ENCODE measurements at regions not wholly inside any gene's neighbourhood (a gene's known extent, or its start where the extent isn't known, plus 50 kb on each side); places are given as distances from the start of the nearest gene placed in this dataset.
"Not testable (repeated sequence)": the region's sequence is repeated elsewhere in the genome, so short reads cannot be mapped to it uniquely, and the experiment has no call there.

- Histone ChIP-seq H3K9me3 (no peaks in the 10 kb centered on the region), H3K27me3 (no peaks in the 10 kb centered on the region), H3K27ac (no peak overlapping the region), H3K4me3 (no peak overlapping the region), H3K36me3 (ENCODE audit: low read depth, missing control alignments) (no peaks in the 10 kb centered on the region), H3K4me1 (no peaks in the 10 kb centered on the region)
- TF ChIP-seq CTCF (IDR thresholded peaks at IDR 0.05) (no peak), POLR2A (IDR thresholded peaks at IDR 0.05) (no peak)
- intact Hi-C loops (cut with DNase I; ENCODE audit: low total_unique reads), result no loop called here
- WGBS, 2 donors, result 68 to 78% methylated on average over 4 of the region's 4 CpGs
- no peak for DNase-seq
These were observed 312.9 kb downstream of the PDCD6IP start for GRCh38 chr3:34111361-34111760.

- DNase-seq; intact Hi-C loops (cut with DNase I; ENCODE audit: low total_unique reads): not testable (repeated sequence)
- 70 to 80% methylated on average over 15 of the region's 15 CpGs for WGBS, 2 donors
These were observed 313.8 kb downstream of the PDCD6IP start for GRCh38 chr3:34112261-34112660.

GRCh38 chr3:34131091-34131490, 332.7 kb downstream of the PDCD6IP start:
- no peaks in the 10 kb centered on the region for H3K27me3 ChIP-seq
- no peak for DNase-seq
- no peak overlapping the region for H3K4me3 ChIP-seq
- no peaks in the 10 kb centered on the region for H3K9me3 ChIP-seq
- H3K27ac ChIP-seq, result no peak overlapping the region
- no peaks in the 10 kb centered on the region for H3K36me3 ChIP-seq (ENCODE audit: low read depth, missing control alignments)
- intact Hi-C loops (cut with DNase I; ENCODE audit: low total_unique reads), result no loop called here
- H3K4me1 ChIP-seq, result peaks cover 5% of the 10 kb centered on the region
- TF ChIP-seq CTCF (IDR thresholded peaks at IDR 0.05) (no peak), POLR2A (IDR thresholded peaks at IDR 0.05) (no peak)

More at GRCh38 chr3:34112261-34112660, 313.8 kb downstream of the PDCD6IP start:
- H3K36me3 ChIP-seq (ENCODE audit: low read depth, missing control alignments); H3K9me3 ChIP-seq; H3K27ac ChIP-seq; H3K4me1 ChIP-seq; H3K4me3 ChIP-seq; H3K27me3 ChIP-seq: not testable (repeated sequence)

- TF ChIP-seq POLR2A (IDR thresholded peaks at IDR 0.05) (no peak), CTCF (IDR thresholded peaks at IDR 0.05) (no peak)
- DNase-seq, result no peak
- H3K27ac ChIP-seq, result no peak overlapping the region
- no peaks in the 10 kb centered on the region for H3K36me3 ChIP-seq (ENCODE audit: low read depth, missing control alignments)
- peaks cover 5% of the 10 kb centered on the region for H3K4me1 ChIP-seq
- no peaks in the 10 kb centered on the region for H3K9me3 ChIP-seq
- intact Hi-C loops (cut with DNase I; ENCODE audit: low total_unique reads), result no loop called here
- no peaks in the 10 kb centered on the region for H3K27me3 ChIP-seq
- no peak overlapping the region for H3K4me3 ChIP-seq
- WGBS, 2 donors, result 27 to 30% methylated on average over 2 of the region's 2 CpGs
These were observed 333.8 kb downstream of the PDCD6IP start for GRCh38 chr3:34132069-34132692.

GRCh38 chr3:34139566-34139965, 341.1 kb downstream of the PDCD6IP start:
- Histone ChIP-seq H3K4me1 (no peaks in the 10 kb centered on the region), H3K4me3 (no peak overlapping the region), H3K9me3 (no peaks in the 10 kb centered on the region), H3K36me3 (ENCODE audit: low read depth, missing control alignments) (no peaks in the 10 kb centered on the region), H3K27me3 (no peaks in the 10 kb centered on the region), H3K27ac (no peak overlapping the region)
- DNase-seq, result no peak
- intact Hi-C loops (cut with DNase I; ENCODE audit: low total_unique reads), result no loop called here
- no peak for TF ChIP-seq CTCF (IDR thresholded peaks at IDR 0.05)
- no peak for TF ChIP-seq POLR2A (IDR thresholded peaks at IDR 0.05)
